ENCODE measurements at regions not wholly inside any gene's neighbourhood (a gene's known extent, or its start where the extent isn't known, plus 50 kb on each side); places are given as distances from the start of the nearest gene placed in this dataset.

- H2AFZ ChIP-seq (ENCODE audit: low read depth, low read length): no peak overlapping the region
- H3K9me2 ChIP-seq (ENCODE audit: insufficient read depth, low read length): no peaks in the 10 kb centered on the region
- no peak overlapping the region for H3K4me2 ChIP-seq (ENCODE audit: low read length)
- no peaks in the 10 kb centered on the region for H3K36me3 ChIP-seq (ENCODE audit: insufficient read depth, low read length)
- no peak overlapping the region for H3K4me3 ChIP-seq (ENCODE audit: low read length)
- H3K9me3 ChIP-seq (ENCODE audit: low read length): no peaks in the 10 kb centered on the region
- H3K79me2 ChIP-seq (replicated peaks; ENCODE audit: insufficient read depth, low read length): no peaks in the 10 kb centered on the region
- TF ChIP-seq EP300 (conservative IDR thresholded peaks at IDR 0.05; ENCODE audit: poor library complexity, severe bottlenecking) (no peak), POLR2AphosphoS5 (IDR thresholded peaks at IDR 0.05) (no peak), TAF1 (IDR thresholded peaks at IDR 0.05; ENCODE audit: low read depth) (no peak), MXI1 (conservative IDR thresholded peaks at IDR 0.05; ENCODE audit: poor library complexity, severe bottlenecking) (no peak), RAD21 (conservative IDR thresholded peaks at IDR 0.05) (no peak), SMC3 (conservative IDR thresholded peaks at IDR 0.05; ENCODE audit: poor library complexity) (no peak), REST (IDR thresholded peaks at IDR 0.05; ENCODE audit: borderline replicate concordance) (no peak)
- H3K27ac ChIP-seq (ENCODE audit: low read length): no peak overlapping the region
- H4K20me1 ChIP-seq (ENCODE audit: insufficient read depth): no peaks in the 10 kb centered on the region
- no peak overlapping the region for H3K9ac ChIP-seq (ENCODE audit: low read length)
- no peaks in the 10 kb centered on the region for H3K27me3 ChIP-seq (ENCODE audit: insufficient read depth, low read depth, low read length)
- H3F3A ChIP-seq (ENCODE audit: insufficient read depth, low read length, poor library complexity, severe bottlenecking): no peaks in the 10 kb centered on the region
These were observed 214.8 kb upstream of the MOCS1 start for GRCh38 chr6:40148882-40149573.

GRCh38 chr6:40146902-40147301 is 212.6 kb upstream of the MOCS1 start:
- H3K36me3 ChIP-seq (ENCODE audit: insufficient read depth, low read length): no peaks in the 10 kb centered on the region
- no peak overlapping the region for H3K27ac ChIP-seq (ENCODE audit: low read length)
- TF ChIP-seq RAD21 (conservative IDR thresholded peaks at IDR 0.05) (no peak), SMC3 (conservative IDR thresholded peaks at IDR 0.05; ENCODE audit: poor library complexity) (no peak), EZH2 (IDR thresholded peaks at IDR 0.05; ENCODE audit: borderline replicate concordance, insufficient read depth, low read length, poor library complexity, severe bottlenecking) (no peak), POLR2AphosphoS5 (IDR thresholded peaks at IDR 0.05) (no peak), TAF1 (IDR thresholded peaks at IDR 0.05; ENCODE audit: low read depth) (no peak), REST (IDR thresholded peaks at IDR 0.05; ENCODE audit: borderline replicate concordance) (no peak), CTCF (IDR thresholded peaks at IDR 0.05; ENCODE audit: poor library complexity, severe bottlenecking) (no peak), EP300 (conservative IDR thresholded peaks at IDR 0.05; ENCODE audit: poor library complexity, severe bottlenecking) (no peak), MXI1 (conservative IDR thresholded peaks at IDR 0.05; ENCODE audit: poor library complexity, severe bottlenecking) (no peak)

More at GRCh38 chr6:40146902-40147301, 212.6 kb upstream of the MOCS1 start:
- Histone ChIP-seq H3K79me2 (replicated peaks; ENCODE audit: insufficient read depth, low read length) (no peaks in the 10 kb centered on the region), H2AFZ (ENCODE audit: low read depth, low read length) (no peak overlapping the region), H3K27me3 (ENCODE audit: insufficient read depth, low read depth, low read length) (no peaks in the 10 kb centered on the region), H3F3A (ENCODE audit: insufficient read depth, low read length, poor library complexity, severe bottlenecking) (no peaks in the 10 kb centered on the region), H3K4me2 (ENCODE audit: low read length) (no peak overlapping the region), H3K9me2 (ENCODE audit: insufficient read depth, low read length) (no peaks in the 10 kb centered on the region), H3K4me3 (ENCODE audit: low read length) (no peak overlapping the region), H4K20me1 (ENCODE audit: insufficient read depth) (no peaks in the 10 kb centered on the region), H3K9me3 (ENCODE audit: low read length) (no peaks in the 10 kb centered on the region), H3K9ac (ENCODE audit: low read length) (no peak overlapping the region)

Data from neural cell (in vitro differentiated cells).